GM21576 (cell line): ENCODE measurements at regions not wholly inside any gene's neighbourhood (a gene's known extent, or its start where the extent isn't known, plus 50 kb on each side); places are given as distances from the start of the nearest gene placed in this dataset.

Source experiments
- ATAC-seq: cut with Tn5 transposase; IDR thresholded peaks from one replicate; pipeline ENCODE4 v1.9.1; 2021; ENCODE audit warnings: mild to moderate bottlenecking, moderate library complexity; ENCODE audit not compliant: unreplicated experiment

DNA sequence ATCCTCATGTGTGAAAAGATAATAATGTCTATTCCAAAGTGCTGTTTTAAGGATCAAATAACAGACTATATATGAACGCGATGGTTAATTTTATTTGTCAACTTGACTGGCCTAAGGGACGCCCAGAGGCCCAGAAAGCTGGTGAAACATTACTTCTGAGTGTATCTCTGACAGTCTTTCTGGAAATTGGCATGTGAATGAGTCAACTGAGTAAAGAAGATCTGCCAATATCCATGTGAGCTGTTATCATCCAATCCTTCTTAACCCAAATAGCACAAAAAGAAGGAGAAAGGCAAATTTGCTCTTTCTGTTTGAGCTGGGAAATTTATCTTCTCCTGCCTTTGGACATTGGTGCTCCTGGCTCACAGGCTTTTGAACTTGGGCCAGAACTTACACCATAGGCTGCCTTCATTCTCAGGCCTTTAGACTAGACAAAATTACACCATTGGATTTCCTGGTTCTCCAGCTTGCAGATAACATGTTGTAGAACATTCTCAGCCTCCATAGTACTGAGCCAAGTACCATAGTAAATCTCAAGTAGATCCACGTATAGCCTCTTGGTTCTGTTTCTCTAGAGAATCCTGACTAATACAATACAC, 114.7 kb upstream of the DOCK10 start:
- ATAC-seq: no peak

- ATAC-seq: no peak
These were observed 98.5 kb upstream of the DOCK10 start for GRCh38 chr2:225140723-225141122.

DNA sequence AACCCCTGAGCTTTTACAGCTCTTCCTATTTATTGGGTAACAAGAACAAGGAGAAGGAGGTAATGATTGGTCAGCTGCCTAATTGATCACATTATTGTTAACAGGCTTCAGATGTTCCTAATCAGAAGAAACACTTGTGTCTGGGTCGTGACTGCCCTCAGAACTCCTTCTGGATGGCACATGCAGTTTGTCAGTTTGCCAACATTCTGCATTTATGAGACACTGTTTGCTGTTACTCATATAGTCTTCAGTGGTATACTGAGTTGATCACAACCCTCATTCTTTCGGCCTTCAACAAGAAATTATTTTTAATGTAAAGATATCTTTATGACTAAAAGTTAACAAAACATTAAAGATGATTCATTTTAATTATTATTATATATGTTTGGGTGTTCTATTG, 95.7 kb upstream of the DOCK10 start:
- no peak for ATAC-seq

- no peak for ATAC-seq
These were observed 94.3 kb upstream of the DOCK10 start for GRCh38 chr2:225136552-225136951.

DNA sequence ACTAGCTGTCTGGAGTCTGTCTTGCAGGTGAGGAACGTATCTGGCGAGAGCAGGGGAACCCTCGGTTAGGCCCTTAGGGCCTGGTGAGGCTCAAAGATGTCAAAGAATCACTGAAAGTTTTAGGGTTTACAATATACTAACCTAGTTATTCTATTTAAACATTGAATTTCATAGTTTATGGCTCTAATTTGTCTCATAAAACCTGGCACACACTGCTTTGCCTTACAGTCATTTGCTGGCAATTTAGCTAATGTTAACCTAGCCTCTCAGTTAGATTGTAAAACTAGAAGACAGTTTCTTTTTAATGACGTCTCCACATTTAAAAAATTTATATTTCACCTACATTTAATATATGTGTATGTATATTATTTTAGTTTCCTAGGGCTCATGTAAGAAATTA, 89.6 kb upstream of the DOCK10 start:
- no peak for ATAC-seq

DNA sequence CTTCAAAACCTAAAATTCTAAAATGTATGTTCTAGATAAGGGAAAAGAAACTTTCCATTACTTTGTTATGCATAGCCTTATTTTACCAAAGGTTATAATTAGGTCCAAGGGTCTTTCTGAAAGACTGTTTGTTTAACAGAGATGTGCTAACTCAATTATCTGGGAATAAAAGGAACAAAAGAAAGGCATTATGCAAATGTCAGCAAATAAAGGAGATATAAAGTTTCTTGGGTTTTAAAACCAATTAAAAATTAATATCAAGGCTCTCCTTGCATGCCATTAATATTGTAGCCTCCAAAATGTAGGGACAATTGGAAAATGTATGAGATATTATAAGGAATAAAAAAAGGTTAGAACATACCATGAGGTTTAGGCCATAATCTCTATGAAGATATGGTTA, 87.8 kb upstream of the DOCK10 start:
- ATAC-seq: no peak

GRCh38 chr2:225124311-225125017, 82.2 kb upstream of the DOCK10 start:
- ATAC-seq: no peak

DNA sequence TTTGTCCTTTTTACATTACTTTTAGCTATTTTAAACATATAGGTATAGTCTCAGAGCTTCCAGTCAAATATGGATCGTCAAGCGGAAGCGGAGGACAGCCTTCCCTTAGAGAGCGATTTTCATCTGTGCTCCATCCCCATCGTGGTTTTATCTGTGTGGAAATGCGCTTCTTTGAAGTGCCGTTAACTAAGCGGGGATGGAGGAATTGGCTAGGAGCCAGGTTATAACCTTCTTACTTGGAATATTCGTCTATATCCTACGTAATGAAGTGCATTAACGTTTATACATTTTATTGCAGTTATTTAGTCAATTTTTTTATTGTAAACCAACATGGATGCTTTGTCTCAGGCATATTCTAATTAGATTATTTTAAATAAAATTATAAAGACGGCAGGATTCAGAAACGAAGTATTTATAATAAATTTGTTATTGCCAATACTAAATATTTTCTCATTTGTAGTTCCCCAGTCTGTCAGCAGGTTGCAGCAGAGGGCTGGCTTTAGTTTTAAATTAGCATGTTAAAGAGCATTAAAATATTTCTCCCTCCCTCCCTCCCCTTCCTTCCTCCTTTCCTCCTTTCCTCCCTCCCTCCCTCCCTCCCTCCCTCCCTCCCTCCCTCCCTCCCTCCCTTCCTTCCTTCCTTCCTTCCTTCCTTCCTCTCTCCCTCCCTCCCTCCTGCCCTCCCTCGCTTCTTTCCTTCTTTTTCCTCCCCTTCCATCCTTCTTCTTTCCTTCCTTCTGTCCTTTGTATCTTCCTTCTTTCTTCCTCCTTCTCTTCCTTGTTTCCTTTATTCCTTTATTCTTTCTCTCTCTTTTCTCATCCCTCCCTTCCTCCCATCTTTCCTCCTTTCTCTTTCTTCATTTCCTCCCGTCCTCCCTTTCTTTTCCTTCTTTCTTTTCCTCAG, 80.6 kb upstream of the DOCK10 start:
- ATAC-seq: no peak

DNA sequence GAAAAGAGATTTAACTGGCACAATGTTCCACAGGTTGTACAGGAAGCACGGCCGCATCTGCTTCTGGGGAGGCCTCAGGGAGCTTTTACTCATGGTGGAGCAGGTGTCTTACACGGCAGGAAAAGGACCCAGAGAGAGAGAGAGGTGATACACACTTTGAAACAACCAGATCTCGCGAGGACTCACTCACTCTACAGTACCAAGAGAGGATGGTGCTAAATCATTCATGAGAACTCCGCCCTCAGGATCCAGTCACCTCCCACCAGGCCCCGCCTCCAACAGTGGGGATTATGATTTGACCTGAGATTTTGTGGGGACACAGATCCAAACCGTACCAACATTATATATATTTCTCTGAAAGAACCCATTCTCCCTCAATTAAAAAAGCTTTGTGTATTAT, 79.7 kb upstream of the DOCK10 start:
- ATAC-seq: no peak

- ATAC-seq: no peak
These were observed 77.9 kb upstream of the DOCK10 start for GRCh38 chr2:225120186-225120585.

- no peak for ATAC-seq
These were observed 74.9 kb upstream of the DOCK10 start for GRCh38 chr2:225117051-225117716.

- ATAC-seq: no peak
These were observed 72.6 kb upstream of the DOCK10 start for GRCh38 chr2:225114786-225115323.

DNA sequence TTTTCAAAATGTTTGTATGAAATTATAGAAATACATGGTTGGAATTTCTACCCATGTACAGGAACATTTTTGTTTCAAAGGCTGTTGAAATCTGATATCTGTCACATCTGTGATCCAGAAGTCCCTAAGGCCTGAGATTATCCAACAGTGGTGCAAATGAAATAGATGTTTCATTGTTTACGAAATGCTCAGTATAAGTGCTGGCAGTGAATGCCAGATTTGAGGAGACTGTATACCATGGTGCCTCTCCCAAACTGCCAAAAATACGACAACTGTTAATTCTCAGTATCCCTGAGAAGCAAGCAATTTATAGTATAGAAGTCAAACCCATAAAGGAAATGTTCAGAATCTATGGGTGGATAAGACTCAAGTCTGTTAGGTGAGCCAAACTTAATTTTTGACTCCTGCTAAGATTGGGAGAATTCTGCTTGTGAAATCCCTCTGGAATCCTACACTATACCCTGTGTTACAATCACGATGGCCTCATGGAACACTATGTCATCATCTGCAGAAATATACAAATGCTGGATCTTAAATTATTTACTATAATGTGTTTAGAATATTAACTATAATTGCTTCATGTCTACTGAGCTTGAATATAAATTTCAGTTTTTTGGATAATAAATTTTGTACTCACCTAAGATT, 71.2 kb upstream of the DOCK10 start:
- no peak for ATAC-seq

DNA sequence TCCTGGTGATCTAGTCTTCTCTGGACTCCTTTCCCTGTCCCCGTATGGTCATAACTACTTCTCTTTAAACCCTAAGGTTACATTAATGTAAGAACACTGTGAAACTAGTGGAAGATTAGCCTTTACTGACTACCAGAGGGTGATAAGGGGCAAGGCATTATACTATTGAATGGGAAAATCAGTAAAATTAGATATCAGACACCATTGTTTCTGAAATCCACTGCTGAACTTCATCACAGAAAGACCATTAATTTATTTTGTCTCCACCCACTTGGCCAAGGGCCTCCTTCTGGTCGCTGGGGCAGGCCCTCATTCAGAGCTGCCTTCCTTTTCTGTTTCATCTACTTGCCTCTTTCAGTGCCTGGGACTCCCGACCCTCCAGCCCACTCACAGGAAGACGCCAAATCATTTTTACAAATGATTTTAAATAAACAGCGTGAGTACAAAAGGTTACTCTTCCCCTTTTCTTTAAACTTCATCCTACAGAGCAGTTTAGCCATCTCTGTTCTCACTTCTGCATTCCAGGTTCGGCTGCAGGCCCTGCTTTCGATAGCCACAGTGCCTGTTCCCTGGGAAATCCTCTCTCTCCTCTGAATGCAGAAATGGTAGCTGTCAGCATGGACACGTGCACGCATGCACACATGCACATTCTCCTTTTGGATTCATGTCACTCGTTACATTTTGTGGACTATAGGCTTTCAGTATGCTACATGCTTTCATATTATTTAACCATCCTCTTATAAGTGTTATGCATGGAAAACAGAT, 70.3 kb upstream of the DOCK10 start:
- peak; percentile 68 for ATAC-seq

GRCh38 chr2:225108805-225109204, 66.5 kb upstream of the DOCK10 start:
- no peak for ATAC-seq

GRCh38 chr2:225104971-225105370, 62.7 kb upstream of the DOCK10 start:
- no peak for ATAC-seq

DNA sequence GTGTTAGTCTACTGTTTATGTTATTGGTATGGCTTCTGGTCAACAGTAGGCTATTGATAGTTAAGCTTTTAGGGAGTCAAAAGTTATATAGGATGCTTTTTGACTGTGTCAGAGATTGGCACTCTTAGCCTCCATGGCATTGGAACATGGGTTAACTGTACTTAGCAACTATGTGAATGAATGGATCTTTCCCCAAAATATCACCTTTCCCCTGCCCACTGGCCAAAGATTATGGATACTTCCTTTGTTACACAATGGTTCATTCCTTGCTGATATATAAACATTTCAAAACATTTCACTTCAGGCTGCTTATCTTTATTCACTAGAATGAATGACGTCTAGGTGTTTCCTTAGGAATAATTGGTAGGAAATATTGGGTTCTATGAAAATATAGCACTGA, 62.1 kb upstream of the DOCK10 start:
- no peak for ATAC-seq

GRCh38 chr2:225103737-225104141, 61.5 kb upstream of the DOCK10 start:
- ATAC-seq: no peak

DNA sequence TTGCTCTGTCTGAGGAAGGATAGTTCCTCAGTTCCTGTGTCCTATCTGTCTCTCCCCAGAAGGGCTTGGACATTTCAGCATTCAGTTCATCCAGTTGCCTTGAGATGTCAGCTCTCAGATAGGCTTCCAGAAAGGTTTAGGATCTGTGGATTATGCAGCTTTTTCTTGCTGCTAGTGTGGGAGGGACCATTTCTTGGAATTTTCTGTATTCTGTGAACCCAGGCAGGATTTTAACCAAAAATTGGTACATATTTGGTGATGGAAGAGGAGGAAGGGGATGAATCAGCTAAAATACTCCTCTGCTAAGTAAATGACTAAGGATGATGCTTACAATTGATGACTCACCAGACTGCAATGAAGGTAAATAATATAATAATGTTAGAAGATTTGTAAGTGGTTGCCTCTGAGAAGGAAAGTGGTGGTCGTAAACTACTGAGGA, 58.6 kb upstream of the DOCK10 start:
- ATAC-seq: no peak

- no peak for ATAC-seq
These were observed 58.0 kb upstream of the DOCK10 start for GRCh38 chr2:225100269-225100668.
